Fibroblast of the aortic adventitia (primary cell): ENCODE measurements at regions not wholly inside any gene's neighbourhood (a gene's known extent, or its start where the extent isn't known, plus 50 kb on each side); places are given as distances from the start of the nearest gene placed in this dataset.

Source experiments
- DNase-seq: peaks from one replicate; pipeline ENCODE4 v3.0.0-alpha.2; 2010; ENCODE audit warnings: low read depth
- H3K4me3 ChIP-seq: 2 replicates; pipeline ENCODE4 v1.5.1; 2011; ENCODE audit warnings: low read depth, mild to moderate bottlenecking, control low read depth, low read length, moderate library complexity
- CTCF ChIP-seq: IDR thresholded peaks from 2 replicates; pipeline ENCODE4 v1.5.1; 2011; ENCODE audit warnings: mild to moderate bottlenecking, low read length, control low read depth, inconsistent platforms; ENCODE audit not compliant: insufficient read depth

DNA sequence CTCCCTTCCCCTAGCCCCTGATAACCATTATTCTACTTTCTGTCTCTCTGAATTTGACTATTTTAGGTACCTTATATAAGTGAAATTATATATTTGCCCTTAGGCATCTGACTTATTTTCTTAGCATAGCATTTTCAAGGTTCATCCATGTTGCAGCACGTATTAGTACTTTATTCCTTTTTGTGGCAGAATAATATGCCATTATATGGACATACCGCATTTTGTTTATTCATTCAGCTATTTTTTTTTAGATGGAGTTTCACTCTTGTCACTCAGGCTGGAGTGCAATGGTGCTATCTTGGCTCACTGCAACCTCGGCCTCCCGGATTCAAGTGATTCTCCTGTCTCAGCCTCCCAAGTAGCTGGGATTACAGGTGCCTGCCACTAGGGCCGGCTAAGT lies 326.2 kb upstream of the PLXNA2 start:
- no peak for DNase-seq
- H3K4me3 ChIP-seq = no peak overlapping the region
- TF ChIP-seq CTCF = no peak

DNA sequence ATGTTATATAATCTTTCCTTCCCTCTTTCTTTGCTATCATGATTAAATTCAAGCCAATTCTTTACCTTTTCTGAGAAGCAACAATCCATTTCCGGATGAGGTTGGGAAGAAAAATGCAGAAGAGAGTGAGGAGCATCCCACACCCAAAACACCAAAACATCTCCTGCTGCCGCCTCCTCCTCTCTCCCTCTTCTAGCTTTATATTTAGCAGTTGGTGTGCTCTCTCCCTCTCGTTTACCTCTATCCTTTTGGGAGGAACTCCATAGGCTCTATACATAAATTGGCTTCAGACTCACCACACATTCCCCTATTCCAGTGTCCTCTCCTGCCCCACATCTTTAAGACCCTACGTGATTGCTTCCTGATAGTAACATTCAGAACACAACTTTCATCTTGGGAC lies 332.2 kb upstream of the PLXNA2 start:
- no peak for TF ChIP-seq CTCF
- H3K4me3 ChIP-seq = no peak overlapping the region
- DNase-seq = no peak

DNA sequence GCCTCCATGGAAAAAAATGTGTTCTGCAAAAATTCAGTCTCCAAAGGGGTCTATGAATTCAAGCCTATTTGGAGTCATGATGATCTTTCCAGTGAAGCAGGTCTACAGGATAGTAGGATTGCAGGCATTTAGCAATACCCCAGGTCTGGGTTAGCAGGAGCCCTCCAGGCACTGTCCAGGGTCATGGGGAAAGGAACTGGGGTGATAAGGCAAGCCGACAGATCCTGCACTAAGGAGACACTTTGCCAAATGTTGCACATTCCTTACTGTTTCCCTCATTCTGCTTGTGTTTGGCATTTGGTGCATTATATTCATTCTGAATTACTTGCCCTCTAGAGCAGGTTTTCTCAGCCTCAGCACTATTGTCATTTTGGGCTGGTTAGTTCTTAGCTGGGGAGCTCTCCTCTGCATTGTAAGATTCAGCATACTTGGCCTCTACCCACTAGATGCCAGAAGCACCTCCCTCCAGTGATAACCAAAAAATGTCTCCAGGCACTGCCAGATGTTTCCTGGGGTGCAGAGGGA lies 333.3 kb upstream of the PLXNA2 start:
- TF ChIP-seq CTCF = no peak
- no peak for DNase-seq
- H3K4me3 ChIP-seq = no peak overlapping the region

DNA sequence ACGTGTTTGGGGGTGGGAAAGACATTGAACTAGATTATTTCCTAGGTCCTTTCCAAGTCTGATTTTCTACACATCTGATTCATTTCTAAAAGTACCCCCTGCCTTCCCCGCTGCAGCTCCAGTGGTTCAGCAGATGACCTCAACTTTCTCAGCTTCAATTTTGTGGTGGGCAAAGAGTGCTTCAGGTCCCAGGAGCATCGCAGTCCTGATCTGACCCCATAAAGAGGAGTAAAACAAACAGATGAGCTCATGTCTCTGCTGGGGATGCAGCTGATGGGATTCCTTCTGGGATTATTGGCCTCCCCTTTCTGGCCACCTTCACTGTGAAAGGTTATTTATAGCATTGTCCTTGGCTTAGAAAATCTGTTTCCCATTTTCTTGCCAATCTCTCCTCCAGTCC lies 337.0 kb upstream of the PLXNA2 start:
- TF ChIP-seq CTCF = no peak
- DNase-seq = no peak
- no peak overlapping the region for H3K4me3 ChIP-seq

GRCh38 chr1:208581667-208582066 lies 337.5 kb upstream of the PLXNA2 start:
- DNase-seq = no peak
- H3K4me3 ChIP-seq = no peak overlapping the region
- TF ChIP-seq CTCF = no peak

DNA sequence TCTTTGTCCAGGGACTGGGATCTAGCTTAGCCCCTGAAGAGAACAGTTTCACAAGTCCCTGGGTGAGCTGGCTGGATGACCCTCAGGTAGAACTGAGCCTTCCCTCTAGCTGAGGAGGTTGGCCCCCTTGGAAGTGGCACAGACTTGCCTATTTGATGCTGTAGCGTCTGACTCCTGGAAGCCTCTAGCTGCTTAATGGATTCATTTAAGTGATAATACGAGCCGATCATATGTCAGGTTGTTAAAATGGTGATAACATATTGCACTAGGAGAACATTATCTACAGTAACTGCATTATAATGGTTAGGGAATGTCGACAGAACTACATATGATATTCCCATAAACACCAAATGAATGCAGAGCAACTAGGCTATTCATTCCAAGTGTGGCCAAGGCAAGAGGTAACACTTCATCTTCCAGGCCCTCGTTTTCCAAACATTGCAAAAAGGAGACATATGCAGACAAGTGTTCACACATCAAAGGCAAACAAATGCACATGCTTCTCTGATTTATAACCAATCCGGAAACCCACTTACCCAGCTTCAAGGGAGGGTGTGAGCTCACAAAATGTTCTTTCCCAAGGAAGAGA lies 340.1 kb upstream of the PLXNA2 start:
- no peak overlapping the region for H3K4me3 ChIP-seq
- TF ChIP-seq CTCF = no peak

DNA sequence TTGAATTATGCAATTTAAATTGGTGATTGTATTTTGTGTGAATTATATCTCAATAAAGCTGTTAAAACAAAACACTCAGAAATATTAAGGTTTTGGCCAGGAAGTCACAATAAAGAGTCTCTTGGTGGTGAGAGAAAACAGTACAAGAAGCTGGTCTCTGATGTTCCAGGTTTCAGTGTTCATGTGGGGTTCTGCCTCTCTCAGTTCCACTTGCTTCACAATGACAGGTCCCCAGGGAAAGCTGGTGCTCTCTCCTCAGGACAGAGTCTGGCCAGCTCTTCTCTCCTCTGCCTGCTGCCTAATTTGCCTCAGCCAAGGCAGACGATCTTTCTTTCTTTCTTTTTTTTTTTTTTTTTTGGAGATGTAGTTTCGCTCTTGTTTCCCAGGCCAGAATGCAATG lies 342.9 kb upstream of the PLXNA2 start:
- TF ChIP-seq CTCF = no peak
- DNase-seq = no peak
- H3K4me3 ChIP-seq = no peak overlapping the region

More for the DNA sequence above, 340.1 kb upstream of the PLXNA2 start:
- DNase-seq = no peak
